Stimulated activated CD4-positive, alpha-beta T cell treated with anti-CD3 and anti-CD28 coated beads, Interleukin-12 subunit alpha, Interleukin-12 subunit beta, amount 100 ng/mL, for 4 hours (primary cell): ENCODE measurements at regions not wholly inside any gene's neighbourhood (a gene's known extent, or its start where the extent isn't known, plus 50 kb on each side); places are given as distances from the start of the nearest gene placed in this dataset.
"Not testable (repeated sequence)": the region's sequence is repeated elsewhere in the genome, so short reads cannot be mapped to it uniquely, and the experiment has no call there.

Source experiments
- DNase-seq: peaks from one replicate; pipeline ENCODE4 v3.0.0-alpha.2; 2020

DNA sequence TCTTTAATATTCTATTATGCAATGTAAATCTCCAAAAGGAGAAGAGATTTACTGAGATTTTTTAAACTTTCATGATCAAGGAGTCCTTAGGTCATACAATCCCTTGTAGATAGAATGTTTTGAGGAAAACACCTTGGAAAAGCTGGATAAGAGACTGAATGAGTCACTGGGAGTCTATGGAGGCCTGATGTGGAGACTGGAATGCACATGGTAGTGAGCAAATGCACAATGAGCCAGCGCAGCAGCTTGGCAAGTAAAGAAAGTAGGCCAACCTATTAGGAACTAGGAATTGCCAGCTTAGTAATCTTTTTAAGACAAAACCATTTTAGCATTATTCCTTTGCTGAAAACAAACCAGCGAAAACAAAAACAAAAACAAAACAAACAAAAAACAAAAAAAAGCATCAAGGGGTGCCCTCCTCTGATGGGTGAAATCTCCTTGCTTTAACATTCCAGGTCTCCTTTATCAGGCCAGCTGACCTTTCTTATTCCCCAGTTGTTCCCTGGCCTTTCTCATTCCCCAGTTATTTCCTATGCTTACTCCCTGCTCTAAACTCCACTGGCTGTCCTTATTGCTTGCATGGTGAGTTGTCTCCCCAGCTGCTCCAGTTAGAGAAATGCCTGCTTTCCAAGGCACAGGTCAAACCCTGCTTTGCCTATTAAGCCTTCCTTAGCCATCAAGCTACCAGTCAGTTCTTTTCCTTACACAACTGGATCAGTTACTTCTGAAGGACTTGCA lies 135.8 kb downstream of the PLCE1 start:
- no peak for DNase-seq

DNA sequence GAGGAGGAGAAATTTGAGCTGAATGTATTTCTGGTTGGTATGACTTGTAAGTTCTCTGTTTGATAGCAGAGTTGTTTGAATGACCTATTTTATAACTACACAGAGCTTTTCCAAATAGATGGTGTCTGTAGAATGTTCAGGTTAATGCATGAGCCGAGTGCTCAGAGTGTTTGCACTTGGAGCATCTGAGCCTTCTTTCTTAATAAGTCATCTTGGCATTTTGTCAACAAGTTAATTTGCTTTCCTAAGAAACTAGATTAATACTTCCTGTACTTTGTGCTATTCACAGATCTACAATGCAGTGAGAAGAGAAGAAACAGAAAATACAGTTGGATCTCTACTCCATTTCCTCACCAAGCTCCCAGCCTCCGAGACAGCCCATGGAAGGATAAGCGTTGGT lies 138.2 kb downstream of the PLCE1 start:
- no peak for DNase-seq

DNA sequence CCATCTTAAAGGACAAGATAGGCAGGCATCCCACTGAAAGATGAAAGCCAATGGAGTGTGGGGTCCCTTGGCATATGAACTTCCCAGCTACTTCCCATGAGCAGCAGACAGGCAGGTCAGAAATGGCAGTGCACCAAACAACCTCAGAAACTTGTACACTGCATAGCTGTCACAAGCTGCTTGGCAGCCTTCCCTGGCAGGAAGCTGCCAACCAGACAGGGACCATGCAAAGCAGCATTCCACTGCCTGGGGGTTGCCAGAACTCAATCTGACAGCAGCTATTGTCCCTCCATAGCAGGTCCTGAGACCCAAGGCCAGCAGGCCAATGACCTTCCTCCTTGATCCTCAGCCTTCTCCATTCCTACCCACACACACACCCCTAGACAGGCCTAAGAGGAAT lies 139.5 kb downstream of the PLCE1 start:
- no peak for DNase-seq

DNA sequence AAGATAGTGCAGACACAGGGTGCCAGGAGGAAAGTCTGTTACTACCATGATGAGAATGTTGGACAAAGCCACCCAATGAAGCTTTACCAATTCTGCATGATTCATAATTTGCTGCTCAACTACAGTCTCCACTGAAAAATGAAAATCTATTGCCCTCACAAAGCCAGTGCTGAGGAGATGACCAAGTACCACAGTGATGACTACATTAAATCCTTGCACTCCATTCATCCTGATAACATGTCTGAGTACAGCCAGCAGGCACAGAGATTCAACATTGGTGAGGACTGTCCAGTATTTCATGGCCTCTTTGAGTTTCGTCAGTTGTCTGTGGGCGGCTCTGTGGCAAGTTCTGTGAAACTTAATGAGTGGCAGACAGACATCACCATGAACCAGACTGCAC lies 144.0 kb downstream of the PLCE1 start:
- no peak for DNase-seq

DNA sequence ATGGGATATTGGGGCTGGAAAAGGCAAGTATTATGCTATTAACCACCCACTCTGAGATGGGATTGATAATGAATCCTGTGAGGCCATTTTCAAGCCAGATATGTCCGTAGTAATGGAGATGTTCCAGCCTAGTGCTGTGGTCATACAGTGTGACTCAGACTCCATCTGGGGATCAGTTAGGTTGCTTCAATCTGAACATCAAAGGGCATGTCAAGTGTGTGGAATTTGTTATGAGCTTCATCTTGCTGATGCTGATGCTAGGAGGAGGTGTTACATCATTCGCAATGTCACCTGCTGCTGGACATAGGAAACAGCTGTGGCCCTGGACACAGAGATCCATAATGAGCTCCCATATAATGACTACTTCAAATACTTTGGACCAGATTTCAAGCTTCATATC lies 144.7 kb downstream of the PLCE1 start:
- DNase-seq = no peak

DNA sequence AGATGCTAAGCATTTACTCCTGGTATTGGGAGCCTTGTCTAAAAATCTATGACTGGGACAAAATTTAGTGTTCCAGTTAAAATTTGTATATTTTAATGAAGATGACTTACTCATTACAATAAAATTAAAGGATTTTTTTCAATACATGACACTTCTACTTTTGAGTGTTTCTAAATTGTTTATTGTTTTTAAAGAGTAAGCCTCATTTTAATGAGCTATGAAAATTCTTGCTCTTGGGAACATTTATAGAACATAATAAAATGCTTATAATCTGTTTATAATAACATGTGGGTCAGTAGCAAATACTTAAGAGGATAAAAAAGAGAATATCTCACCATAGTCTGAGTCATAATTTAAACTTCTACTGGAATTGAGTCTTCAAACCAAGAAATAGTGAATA lies 149.5 kb downstream of the PLCE1 start:
- no peak for DNase-seq

DNA sequence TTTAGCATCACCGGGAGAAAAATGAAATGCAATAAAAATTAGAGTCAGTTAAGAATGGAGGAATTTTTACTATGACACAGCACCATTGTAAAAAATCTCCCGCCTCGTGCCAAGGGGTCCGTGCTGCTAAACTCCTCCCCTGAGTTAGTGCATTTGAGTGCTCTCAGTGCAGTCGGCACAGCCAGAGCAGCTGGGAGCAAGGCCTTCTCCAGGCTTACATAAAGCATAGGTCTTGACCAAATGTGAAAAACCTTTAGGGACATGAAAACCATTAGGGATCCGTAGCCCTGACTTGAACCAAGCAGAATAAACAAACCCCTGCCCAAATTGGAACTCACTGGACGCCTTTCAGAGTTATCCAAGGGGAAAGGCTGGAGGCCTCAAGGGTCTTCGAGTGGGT lies 152.6 kb downstream of the PLCE1 start:
- no peak for DNase-seq

DNA sequence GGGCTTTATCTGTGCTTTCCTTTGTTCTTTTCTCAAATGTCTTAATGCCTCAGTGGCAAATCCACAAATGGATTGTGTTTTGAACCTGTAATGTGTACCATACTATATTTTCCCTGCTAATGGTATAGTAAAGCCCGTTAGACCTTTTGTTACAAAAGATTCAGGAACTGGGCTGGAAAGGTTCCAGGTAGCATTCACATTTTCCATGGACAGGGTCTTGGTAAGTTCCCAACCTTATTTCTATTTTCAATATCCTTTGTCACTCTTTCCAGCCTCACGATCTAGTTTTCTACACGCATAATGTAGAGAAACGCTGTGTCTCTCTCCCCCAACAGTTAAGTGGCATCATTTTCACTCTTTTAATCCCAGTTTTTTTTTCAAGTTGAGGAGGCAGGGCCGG lies 153.0 kb downstream of the PLCE1 start:
- DNase-seq = no peak

DNA sequence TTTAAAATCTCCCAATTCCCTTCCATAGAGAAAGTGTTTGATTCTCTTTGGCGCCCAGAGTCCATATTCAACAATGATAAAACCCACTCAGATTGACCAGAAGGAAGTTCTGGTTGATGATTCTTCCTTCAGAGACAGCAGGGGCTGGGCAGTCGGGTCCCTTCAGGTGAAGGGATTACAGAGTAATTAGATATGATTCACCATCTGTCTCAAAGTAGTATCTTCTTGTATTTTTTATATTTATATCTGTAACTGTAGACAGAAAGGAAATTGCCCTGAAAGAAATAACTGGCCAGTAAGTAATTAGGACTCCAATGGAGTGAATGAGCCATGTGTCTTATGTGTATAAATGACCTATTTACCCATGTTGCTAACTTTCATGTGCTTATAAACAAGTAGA lies 156.0 kb downstream of the PLCE1 start:
- DNase-seq = no peak

DNA sequence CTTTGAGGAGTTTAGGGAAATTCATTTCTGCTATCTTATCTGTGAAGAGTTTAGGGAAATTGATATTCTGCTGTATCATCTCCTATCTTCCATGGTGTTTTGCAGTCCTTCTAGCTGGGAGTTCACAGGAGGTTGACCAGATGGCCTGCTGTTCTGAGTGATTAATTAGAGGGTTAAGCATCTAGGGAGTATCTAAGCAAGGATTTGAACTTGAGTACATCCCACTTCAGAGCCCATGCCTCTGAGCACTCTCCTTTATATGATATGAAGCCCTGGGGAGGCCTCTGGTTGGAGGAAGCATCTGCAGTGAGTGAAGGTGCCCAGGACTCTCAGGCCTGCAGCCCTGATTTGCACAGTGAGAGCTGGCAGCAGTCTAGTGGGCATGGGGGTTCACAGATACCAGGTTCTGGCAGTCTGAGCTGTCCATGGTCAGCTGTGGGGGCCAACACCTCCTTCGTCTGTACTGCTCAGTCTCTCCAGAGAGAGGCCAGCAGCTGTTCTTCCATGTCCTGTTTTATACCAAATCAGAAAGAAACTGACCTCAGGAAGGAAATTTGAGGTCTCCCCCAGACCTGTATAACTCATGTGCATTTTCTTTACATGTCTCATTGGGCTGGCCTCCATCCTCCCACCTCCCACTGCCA lies 156.9 kb downstream of the PLCE1 start:
- no peak for DNase-seq

DNA sequence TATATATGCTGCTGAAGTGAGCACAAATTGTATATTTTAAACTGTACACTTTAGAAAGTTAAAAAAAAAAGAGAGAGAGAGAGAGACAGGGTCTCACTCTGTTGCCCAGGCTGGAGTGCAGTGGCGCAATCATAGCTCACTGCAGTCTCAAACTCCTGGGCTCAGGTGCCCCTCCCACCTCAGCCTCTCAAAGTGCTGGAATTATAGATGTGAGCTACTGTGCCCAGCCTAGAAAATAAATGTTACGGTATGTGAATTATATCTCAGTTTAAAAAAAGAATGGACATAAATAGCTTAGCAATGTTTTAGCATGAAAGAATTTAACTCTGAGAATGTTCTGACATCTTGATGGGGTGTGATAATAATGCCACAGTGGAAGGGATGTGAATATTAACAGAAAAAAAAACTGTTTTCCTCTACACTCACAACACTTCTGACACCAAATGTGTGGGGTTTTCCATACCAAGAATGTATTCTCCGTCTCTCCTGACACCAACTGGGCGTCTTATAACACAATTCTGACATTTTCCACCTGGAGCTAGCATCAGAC lies 162.1 kb downstream of the PLCE1 start:
- DNase-seq = no peak

DNA sequence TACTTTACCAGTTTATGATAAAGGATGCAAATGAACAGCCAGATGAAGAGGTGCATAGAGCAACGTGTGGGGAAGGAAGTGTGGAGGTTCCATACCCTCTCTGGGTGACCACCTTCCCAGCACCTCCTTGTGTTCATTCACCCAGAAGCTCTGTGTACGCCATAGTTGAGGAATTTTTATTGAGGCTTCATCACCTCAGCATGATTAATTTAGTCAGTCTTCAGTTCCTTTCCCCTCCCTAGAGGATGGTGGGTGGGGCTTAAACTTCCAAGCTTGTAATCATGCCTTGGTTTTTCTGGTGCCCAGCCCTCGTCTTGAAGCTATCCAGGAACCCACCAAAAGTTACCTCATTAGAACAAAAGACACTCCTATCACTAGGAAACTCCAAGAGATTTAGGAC lies 162.7 kb downstream of the PLCE1 start:
- DNase-seq = no peak

DNA sequence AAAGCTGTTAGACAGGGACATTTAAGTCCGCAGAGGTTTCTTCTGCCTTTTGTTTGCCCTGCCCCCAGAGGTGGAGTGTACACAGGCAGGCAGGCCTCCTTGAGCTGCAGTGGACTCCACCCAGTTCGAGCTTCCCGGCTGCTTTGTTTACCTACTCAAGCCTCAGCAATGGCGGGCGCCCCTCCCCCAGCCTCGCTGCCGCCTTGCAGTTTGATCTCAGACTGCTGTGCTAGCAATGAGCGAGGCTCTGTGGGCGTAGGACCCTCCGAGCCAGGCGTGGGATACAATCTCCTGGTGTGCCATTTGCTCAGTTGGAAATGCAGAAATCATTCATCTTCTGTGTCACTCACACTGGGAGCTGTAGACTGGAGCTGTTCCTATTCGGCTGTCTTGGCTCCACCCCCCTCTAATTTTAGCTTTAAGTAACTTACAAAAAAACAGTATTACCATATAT lies 171.5 kb downstream of the PLCE1 start:
- DNase-seq = not testable (repeated sequence)

DNA sequence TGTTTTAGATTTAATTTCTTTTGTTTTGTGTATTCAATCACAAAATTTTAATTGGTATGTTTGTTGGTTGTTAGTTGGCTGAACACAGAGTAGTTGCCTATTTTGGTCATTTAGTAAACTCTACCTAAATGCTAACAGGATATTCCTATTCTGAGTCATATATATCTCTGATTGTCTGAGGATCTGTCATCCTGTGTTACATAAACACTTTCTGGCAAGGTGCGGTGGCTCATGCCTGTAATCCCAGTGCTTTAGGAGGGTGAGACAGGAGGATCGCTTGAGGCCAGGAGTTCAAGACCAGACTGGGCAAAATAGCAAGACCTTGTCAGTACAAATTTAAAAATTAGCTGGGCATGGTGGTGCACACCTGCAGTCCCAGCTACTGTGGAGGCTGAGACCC lies 178.6 kb downstream of the PLCE1 start:
- DNase-seq = no peak

DNA sequence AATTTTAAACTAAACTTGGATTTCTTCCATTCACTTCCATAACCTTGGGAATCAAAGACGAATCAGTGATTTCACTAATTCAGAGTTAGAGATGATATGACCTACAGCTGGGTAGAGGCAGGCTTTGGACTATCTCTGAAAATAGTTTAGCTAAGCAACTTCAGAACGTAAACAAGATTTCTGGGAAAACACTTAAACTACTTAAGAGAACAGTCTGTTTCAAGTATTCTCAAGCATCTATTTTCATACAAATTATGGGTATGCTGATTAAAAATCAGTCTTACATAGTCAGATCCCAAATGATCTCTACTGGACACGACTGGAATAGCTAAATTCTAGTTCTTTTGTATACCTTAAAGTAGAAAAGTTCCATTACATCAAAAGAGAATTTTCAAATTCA lies 179.9 kb downstream of the PLCE1 start:
- no peak for DNase-seq

DNA sequence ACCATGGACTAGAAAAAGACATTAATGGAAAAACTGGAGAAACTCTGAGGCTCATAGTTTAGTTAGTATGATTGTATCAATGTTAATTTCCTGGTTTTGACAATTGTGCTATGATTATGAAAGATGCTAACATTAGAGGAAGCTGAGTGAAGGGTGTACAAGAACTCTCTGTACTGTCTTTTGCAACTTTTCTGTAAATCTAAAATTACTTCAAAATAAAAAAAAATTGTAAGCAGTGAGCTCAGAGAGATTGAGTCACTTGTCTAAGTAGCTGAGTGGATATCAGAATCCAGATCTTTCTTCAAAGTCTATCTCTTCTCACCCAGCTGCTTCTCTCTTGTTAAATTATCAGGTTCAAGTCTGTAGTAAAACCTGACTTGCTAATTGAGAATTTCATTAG lies 181.1 kb downstream of the PLCE1 start:
- no peak for DNase-seq

DNA sequence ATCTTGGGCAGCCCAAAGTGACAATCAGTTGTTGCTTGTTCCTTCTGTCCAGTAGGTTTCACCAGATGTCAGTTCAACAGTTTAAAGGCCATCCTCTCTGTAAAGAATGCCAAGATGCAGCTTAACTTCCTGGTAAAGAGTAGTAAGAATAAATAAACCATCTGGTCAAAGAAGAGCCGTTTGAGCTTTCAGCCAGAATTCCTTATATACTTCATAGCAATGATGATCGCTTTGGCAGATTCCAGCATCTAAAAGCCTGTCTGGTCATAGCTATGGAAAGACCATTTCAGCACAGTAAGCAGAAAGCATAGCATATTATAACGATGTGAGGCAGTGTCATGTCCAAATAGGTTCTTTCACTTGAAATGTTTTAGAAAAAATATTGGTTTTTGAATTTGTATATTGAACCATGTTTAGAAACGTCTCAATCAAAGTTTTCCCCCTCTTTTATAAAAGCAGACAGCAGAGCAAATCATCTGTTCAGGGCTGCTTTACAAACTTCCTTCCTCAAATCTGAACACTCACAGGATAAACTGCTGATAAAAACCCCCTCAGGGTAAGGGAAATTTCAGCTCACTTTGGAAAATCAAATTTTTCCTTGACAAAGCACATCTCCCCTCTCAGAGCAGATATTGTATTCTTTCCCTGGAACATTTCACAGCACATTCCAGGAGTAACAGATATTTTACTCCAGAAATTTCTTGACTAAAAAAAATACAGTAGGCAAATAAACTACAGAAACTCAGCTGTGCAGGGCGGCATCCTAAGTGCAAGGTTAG lies 184.1 kb downstream of the NOC3L start:
- no peak for DNase-seq

DNA sequence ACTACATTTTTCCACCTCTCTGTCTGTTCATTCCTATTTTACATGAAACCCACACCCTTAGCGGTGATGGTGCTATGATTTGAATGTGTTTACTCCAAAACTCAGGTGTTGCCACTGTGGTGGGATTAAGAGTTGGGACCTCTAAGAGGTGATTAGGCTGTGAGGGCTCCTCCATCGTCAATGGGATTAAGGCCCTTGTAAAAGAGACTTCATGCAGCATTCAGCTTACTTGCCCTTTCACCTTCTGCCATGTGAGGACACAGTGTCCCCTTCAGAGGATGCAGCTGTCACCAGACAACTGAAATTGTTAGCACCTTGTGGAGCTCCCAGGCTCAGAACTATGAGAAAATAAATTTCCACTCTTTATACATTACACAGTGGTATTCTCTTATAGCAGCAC lies 182.2 kb downstream of the NOC3L start:
- DNase-seq = no peak

DNA sequence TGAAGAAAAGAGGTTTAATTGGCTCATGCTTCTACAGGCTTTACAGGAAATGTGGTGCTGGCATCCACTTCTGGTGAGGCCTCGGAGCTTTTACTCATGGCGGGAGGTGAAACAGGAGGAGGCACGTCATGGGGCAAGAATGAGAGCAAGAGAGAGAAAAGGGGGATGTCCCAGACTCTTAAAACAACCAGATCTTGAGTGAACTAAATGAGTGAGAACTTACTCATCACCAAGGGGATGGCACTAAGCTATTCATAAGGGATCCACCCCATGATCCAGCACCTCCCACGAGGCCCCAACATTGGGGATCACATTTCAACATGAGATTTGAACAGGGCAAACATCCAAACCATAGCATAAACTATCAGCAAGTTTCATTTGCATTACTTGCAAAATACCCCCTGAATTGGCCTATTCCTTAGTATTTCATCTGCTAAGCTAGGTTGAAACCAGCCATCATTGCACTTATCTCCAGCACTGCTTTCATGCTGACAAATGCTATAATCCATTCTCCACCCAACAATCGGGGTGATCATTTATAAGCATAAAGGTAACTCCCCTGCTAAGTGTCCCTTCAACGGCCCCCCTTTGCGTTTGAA lies 179.0 kb downstream of the NOC3L start:
- DNase-seq = no peak

DNA sequence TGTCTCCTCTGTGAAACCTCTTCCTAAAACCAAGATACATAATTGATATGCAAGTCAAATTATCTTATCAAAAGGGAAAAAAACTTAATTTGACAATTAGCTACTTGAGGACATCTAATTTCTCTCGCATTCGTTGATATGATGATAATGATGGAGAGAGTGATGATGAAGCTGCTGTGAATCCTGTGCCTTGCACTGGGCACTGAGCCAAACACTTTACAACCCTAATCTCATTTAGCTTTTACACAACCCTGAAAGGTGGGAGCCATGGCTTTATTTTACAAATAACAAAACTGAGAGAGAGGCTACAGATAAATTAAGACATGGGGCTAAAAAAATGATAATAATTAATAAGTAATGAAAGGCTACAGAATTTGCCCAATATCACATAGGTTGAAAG lies 176.0 kb downstream of the NOC3L start:
- DNase-seq = no peak

DNA sequence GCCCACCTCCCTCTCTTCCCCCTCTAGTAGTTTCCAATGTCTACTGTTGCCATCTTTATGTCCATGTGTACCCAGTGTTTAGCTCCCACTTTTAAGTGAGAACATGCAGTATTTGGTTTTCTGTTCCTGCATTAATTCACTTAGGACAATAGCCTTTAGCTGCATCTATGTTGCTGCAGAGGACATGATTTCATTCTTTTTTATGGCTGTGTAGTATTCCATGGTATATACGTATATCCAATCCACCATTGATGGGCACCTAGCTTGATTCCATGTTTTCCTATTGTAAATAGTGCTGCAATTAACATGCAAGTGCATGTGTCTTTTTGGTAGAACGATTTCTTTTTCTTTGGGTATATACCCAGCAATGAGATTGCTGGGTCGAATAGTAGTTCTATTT lies 170.4 kb downstream of the NOC3L start:
- no peak for DNase-seq

DNA sequence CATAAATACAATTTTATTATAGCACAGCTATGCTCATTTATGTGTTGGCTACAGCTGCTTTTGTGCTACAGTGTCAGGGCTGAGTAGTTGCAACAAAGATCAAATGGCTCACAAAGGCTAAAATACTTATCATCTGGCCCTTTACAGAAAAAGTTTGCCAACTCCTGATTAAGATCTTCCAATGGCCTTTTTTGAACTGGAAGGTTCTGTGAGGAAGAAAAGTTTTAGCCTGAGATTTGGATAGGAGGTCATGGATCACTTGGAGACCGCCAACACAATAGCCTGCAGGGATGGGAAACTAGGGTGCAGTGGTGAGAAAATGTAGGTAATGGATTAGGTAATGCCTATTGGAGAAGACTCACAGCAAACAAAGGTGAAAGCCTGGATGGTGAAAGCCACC lies 169.8 kb downstream of the NOC3L start:
- DNase-seq = no peak

DNA sequence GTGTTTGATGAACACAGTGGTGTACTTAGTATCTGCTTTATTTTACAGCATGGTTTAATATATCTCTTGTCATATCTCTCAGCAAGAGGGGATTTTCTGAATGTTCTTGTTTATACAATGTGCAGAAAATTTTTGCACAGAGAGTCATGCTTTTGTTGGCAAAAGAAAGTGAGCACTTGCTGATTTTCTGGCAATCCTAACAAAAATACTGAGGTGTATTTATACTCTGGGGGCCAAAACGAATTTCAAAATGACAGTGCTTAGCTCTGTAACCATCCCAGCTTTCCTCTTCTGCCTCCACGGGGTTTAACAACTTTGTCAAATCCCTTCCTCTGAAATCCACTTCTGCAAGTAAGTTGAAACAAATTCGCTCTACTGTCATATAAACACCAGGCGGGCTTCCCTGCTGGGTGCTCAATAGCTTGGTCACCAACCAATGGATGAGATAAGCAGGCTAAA lies 169.2 kb downstream of the NOC3L start:
- no peak for DNase-seq
